ENCODE measurements at regions not wholly inside any gene's neighbourhood (a gene's known extent, or its start where the extent isn't known, plus 50 kb on each side); places are given as distances from the start of the nearest gene placed in this dataset.
A peak's percentile ranks its signal among the peaks of the same experiment; 100 is the strongest.

DNA sequence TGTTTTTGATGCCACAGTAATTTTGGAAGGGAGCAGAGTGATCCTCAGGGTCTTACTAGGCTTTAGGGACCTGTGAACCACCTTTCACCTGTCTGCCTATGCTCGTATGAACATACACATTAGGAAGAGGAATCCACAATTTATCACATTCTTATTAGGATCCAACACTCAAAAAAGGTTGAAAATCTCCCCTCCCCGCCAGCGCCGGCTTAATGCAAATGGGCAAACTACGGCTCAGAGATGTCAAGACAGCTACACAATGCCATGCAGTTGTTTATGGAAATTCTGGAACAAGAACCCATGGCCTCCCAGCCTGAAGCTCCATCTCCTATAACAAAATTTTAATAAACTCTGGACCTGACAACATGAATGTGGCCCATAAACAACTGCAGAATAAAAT lies 375.9 kb upstream of the ACVR2A start:
- no peak for DNase-seq (ENCODE audit: low read depth in 2 of 2)

DNA sequence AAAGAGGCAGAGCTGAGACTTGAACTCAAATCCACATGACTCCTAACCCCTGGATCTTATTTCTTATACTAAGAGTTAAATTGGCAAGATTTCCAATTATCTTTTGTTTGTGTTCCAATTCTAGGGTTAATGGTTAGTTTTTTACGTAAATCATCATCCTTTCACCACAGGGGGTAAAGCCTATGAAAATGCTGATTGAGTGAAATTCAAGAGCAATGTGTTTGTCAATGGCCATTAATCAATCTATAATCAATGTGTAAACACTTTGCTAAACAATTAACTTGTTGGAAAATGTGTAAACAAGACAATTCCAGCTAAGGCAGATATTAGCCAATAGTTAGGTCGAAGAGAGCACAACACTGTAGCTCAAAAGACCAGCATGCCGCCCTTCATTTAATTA lies 376.5 kb upstream of the ACVR2A start:
- no peak for DNase-seq (ENCODE audit: low read depth in 2 of 2)

DNA sequence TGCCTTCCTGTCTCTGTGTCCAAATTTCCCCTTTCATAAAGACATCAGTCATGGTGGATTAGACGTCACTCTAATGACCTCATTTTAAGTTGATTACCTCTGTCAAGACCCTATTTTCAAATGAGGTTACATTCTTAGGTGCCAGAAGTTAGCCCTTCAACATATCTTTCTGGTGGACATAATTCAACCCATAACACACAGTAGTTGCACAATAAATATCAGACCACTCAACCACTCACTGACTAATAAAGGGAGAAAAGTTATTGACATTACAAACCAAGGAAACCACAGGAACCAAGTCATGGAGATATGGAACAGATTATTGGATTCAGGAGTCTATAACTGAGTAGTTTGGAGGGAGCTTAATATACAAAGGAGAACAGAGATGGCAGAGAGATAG lies 377.4 kb upstream of the ACVR2A start:
- no peak for DNase-seq (ENCODE audit: low read depth in 2 of 2)

DNA sequence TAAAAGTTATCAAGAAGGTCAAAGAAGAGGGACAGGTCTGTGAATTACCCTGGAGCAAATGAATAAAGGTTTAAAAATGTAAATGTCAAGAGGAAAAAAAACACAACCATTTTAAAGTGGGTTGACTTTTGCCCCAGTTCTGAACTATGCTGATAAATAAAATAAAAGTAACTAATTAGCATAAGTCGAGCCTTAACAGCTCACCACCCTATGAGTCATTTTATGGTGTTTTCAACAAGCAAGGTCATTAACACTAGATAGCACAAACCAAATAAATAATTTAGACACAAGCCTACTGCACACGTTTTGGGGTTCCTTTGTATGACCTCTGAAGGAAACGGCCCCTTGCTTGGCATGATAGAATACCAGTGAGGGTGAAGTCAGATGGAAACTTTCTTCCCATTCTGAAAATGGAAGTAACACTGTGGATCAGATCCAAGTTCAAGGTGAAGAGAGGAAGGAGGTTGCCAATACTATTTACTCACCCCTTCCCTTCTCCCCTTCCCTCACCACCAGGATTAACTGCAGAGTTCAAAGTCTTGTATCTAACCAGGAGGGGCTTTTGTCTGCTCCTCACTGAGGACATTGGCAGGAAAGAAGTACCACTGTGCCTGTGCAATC lies 380.0 kb upstream of the ACVR2A start:
- DNase-seq (ENCODE audit: low read depth in 2 of 2), result no peak

DNA sequence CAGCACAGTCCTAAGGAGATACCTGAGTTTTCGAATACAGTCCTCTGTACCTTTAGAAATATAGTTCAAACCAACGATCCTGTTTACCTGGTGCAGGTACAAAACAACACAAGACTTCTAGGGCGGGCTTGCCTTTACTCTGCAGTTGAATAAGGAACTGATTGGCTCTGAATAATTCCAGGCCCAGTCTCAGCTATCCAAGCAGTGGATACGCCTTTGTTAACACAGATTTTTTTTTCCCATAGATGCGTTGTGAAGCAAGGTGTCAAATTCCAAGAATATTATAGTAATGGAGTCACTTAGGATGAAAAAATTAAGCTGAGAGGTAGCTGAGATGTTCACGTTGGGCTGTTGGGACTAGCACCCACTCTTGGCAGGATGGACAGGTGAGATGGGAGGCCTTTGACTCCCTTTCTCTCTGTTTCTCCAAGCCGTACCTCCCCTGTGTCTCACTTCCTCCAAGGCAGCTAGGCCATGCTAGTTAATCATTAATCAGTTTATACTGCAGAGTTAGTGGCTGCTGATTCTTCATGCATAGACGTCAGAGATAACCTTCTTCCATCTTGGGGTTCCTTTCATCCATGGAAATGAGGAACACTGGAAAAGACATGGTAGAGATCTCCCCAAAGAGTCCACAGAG lies 380.8 kb upstream of the ACVR2A start:
- no peak for DNase-seq (ENCODE audit: low read depth in 2 of 2)

DNA sequence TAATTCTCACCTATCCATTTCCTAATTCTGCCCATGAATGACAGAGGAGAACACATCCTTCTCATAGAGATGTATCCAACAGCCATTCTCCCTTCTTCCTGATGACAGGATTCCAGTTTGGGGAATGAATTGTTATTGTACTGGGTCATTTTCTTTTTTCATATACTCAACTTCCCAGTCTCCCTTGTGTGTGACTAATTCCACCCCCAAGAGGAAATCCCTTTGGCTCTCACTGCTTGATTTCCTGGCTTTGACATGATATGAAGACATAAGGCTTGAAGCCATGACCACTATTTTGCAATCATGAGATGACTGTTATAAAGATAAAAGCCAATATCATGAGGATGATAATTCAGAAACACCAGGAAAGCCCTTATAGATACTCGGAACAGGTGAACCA lies 384.7 kb upstream of the ACVR2A start:
- DNase-seq (ENCODE audit: low read depth in 2 of 2), result peak; percentile 4

DNA sequence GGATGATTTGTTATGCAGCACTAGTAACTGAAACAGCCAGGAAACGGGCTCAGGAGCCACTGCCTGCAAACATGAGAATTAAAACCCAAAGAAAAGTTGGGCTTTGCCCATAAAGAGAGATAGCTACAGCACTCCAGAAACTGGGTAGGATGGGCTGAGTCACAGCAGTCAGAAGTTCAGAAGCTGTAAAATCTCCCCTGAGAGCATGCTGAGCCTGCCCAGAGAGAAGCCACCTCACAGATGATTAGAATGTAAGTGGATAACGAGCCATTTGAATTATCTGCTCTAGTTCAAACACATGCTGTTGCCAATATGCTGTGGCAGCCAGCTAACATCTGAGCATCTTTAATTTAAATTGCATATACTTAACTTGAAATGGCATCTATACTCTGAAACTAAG lies 388.1 kb upstream of the ACVR2A start:
- no peak for DNase-seq (ENCODE audit: low read depth in 2 of 2)

DNA sequence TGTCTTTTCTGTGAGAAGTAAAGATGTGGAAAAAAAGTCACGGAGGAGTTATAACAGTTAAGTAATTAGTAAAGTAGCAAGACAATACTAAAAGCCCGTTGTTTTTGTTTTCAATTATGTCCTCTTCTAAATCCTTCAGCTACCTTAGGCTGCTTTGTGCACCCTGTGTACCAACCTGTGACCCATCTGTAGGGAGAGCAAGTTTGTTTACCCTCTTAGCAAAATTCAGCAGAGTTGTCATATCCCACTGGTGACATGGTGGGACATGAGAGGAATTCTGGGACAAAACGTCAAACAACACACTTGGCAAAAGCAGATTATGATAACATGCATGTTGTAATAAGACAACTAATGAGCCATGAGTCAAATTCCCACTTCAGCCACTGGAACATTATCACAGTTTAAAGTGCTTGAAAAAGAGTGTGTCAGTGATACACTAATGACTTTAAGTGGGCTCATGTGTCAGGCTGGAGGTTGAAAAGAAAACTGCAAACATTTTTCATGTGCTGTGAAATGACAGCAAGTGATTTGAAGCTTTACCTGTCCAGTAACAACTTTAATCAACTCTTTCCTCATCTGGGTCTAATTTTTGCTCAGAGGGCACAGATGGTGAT lies 392.8 kb upstream of the ACVR2A start:
- DNase-seq (ENCODE audit: low read depth in 2 of 2), result no peak

DNA sequence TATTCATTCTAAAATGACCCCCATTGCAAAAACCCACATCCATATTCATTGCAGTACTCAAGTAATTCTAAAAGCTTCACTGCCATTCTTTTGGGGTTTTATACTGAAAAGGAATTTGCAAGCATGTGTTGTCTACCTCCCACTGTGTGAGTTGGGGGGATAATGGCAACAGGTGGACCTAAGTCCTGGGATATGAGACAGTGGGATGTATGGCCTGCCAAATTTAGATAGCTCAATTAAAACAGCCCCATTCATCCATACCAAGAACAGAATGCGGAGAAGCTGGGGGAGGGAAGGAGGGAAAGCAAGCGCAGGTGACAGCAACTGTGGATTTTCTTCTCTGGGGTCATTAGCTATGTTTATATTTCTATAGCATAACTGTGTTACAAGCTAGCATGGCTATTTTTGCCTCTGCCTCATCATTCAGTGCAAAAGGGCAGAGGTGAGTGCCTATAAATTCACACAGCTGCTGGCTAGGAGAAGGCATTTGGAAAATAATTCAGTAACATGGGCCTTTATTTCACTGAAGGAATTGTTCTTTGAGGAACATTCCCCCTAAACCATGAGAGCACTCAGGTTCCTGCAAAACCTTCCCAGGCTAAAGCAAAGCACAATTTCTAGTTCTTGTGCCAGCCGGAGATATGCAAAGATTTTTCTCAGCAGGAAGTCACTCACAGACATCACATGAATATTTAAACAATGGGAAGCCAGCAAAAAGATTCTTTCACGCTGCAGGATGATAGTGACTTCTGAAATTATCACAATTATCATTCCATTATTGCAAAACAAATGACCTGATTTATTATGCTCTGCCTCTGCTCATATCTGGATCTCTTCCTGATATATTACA lies 393.9 kb upstream of the ACVR2A start:
- no peak for DNase-seq (ENCODE audit: low read depth in 2 of 2)

DNA sequence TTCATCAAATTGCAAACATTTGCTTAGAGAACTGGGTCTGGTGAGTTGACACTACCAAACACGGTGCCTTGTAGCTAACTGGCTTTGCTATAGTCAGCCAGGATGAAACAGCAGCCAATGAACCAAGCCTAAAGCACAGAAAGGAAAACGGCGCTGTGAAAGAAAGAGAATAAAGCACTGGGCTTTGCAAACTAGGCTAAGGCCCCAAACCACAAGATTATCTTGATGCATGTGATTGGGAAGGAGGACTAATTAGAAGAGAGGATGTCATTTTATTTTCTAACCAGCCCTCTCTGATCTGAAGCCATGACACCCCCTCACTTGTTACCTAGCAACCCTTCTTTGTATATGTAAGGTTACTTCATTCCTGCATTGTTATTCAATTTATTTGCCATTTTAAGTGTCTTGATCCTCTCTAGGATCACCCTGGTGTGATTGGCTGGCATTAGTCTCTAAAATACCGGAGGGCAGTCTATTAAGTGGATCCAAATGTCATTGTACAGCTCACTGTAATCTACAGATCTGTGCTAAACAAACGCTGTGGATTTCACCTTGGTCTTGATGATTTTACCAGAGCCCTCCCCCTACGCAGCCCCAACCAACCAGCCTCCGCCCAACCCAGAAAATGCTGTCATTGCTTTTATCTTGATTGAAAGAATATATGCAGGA lies 395.4 kb upstream of the ACVR2A start:
- DNase-seq (ENCODE audit: low read depth in 2 of 2), result no peak

DNA sequence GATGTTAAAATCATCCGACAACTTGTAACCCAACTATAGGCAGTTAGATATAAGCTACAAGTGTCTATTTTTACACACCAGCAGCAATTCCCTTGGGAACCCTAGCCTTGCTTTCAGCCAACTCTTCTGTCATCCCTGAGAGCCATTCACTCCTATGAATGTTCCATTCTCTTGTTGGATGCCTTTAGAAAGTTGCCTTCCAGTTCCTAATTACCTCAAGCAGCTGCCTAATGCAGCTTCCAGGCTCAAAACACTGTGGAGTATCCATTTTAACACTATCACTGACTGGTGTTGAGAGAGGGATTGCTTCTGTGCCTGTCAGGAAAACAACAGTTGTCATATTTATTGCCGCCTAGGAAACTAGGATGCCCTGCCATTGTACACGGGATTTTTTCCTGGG lies 402.0 kb upstream of the ACVR2A start:
- DNase-seq (ENCODE audit: low read depth in 2 of 2), result no peak

DNA sequence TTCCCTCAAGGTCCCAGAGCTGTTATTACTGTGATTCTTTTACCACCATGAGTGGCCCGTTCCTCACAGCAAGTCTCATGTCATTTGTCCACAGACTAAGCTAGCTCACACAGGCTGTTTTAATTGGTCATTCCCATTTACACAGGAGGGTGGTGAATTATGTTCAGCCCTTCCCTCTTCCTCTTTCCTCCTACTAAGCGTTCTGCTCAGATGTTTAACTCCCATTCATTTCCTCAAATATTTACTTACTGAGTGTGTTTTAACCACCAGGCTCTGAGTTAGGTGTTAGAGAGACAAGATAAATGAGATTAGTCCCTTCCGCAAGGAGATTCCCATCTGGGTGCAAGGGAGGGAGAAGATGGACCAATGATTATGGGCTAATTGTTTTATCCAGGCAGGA lies 403.6 kb upstream of the ACVR2A start:
- no peak for DNase-seq (ENCODE audit: low read depth in 2 of 2)

DNA sequence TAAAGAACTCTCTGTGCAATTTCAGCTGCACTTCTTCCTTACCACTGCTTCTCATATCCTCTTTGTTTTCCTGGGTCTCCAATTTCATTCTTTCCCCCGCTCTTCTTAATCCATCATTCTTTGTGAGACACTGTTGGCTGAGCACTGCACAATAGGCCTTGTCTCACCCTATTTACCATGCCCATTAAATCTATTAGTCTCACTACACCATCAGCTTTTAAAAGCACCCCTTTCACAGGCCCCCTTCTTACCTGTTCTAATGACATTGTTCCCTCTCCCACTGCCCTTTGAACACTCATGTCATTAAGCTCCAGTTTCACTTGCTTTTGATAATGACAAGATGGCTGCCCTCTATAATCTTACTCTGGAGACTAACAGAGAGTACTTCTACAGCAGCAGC lies 404.1 kb upstream of the ACVR2A start:
- DNase-seq (ENCODE audit: low read depth in 2 of 2), result no peak

DNA sequence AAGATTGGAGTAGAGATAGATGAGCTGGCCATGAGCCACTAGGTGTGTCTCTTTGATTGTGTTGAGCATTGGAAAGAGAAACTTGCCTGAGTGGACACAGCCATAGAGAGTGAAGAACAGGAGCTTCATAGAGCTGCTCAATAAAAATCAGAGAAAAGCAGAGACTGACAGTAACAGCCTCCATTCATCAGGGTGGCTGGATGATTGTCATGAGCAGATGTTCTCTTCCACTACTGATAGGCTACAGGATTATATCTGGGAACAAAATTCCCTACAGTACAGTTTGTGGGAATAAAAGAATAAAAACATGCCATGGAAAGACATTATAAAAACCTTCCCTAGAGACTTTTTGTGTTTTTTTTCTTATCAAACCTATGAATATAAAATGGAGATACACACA lies 404.8 kb upstream of the ACVR2A start:
- DNase-seq (ENCODE audit: low read depth in 2 of 2), result no peak

DNA sequence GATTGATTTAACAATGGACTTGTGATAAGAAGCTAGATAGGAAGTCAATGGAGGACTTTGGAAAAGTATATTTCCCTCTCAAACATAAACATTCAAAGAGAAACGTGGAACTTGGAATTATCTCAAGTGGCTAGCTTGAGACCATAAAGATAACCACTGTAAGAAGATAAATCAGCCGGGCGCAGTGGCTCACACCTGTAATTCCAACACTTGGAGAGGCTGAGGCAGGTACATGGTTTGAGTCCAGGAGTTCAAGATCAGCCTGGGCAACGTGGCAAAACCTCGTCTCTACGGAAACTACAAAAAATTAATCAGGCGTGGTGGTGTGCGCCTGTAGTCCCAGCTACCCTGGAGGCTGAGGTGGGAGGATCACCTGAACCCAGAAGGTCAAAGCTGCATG lies 405.9 kb upstream of the ACVR2A start:
- no peak for DNase-seq (ENCODE audit: low read depth in 2 of 2)

DNA sequence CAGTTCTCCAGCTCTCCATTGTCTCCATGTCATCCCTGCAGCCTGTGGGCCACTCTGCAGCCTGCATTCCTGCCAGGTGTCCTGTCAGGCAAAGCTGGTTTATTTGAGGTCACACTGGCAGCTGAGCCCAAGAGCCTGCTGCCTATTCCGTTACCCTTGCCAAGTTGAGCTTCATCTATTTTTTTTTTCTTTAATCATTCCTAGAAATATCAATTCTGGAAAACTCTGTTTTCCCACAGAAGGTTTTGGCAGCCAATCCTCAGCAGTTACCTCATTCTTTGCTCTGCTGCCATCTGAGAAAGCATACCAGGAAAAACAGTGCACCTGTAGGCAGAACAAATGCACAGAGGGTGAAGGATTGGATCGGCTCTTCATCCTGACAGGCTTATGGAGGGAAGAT lies 411.0 kb upstream of the ACVR2A start:
- no peak for DNase-seq (ENCODE audit: low read depth in 2 of 2)

DNA sequence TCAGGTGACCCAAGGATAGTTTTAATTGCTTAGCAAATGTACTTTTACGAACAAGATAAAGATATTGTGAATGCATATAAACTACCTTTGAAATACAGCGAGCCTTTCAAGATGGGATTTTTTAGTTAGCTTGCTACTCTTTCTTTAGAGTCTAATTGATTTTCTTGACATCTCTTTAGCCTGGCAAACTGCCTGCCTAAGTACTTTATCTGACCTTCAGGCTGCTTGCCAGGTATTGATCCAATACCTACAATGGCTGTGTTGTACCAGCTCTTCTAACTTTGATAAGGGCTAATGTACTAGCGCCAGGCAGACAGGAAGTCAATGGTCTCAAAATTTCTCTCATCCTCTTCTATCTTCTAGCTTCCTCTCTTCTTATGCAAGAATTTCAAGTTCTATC lies 414.4 kb upstream of the ACVR2A start:
- no peak for DNase-seq (ENCODE audit: low read depth in 2 of 2)

DNA sequence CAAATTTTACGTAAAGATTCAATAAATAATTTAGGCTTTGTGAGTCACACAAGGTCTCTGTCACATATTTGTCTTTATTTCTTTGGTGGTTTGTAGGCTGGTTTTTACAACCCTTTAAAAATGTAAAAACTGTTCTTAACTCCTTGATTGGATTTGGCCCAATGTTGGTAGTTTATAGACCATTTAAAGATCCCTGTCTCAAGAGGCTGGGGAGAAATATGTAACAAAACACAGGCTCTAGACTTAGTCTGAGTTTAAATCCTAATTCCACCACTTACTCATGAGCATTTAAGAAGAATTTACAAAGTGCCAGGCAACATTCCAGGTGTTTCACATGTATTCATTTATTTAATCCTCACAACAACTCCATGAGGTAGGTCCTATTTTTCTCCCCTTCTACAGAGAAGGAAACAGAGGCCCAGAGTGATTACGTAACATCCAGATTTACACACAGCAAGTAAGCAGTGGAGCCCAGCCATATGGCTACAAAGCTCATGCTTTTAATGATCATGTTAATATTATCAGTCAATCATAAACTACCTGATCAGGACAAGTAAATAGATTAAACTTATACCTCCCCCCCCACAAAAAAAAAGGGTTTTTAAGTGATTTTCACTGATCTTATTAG lies 416.6 kb upstream of the ACVR2A start:
- DNase-seq (ENCODE audit: low read depth in 2 of 2), result no peak

DNA sequence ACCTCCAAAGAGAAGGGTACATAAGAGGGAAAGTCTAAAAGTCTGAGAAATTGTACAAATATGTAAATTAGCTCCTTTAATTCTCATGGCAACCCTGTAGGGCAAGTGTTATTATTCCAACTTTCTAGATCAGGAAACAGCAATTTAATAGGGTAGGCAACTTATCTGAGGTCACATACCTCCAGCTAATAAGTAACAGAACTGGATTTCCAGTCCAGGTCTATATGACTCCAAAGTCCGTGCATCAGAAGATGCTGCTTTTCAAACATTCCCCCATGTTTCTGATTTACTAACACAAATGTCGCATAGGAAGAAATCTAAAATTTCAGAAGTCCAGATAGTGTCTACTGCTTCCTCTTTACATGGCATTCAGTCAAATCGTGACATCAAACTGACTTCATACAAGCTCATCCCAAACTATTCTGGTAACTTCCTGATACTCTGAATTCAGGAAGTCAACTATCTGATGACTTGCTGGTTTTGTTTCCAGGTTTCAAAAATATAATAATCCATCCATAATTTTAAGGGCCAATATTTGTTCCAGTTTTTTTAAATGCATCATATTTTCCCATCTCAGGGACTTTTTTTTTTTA lies 419.3 kb upstream of the ACVR2A start:
- no peak for DNase-seq (ENCODE audit: low read depth in 2 of 2)

DNA sequence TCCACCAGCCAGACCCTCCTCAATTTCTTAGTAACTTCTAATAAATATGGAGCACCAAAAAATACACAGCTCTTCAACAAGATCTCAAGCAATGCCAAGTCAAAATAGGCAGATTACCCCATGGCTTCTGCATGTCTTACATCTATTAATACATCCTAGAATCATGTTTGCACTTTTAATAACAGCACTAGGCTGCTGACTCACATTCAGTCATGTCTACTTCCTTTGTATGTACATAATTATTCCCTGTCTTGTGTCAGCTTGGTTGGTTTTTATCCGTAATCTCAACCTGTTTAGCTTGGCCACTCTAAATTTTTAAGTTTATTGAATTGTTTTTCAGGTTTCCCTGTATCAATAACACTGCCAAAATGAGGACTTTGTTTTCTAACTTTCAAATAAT lies 420.1 kb upstream of the ACVR2A start:
- no peak for DNase-seq (ENCODE audit: low read depth in 2 of 2)

DNA sequence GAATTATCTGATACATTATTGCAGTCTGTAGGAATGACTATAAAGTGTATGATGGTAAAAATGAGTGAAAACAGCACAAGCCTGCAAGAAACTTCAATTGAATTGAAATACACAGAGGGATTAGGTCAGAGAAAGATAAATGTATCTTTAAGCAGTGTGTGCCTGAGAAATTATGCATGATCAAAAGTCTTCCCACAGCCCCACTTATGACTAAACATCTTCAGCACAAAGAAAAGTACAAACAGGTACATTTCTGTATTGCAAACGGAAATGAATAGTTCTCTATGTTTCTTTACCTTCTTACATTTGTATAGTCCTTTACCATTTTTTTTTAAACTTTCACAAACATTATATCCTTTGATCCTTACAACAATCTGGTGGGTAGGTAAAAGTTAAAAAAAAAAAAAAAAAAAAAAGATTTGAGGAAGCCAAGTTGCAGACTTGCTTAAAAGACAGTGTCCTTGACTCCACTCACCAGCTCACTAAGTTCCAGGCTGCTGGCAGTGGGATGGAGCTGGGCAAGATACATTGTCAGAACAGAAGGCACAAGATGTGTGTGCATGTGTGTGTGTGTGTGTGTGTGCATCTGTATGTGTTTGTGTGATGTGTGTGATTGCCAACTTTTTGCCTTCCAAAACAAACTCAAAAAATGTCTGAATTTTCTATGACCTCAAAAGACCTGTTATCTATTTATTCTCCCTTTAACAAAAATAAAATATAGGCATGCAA lies 423.7 kb upstream of the ACVR2A start:
- no peak for DNase-seq (ENCODE audit: low read depth in 2 of 2)
